Stimulated activated CD8-positive, alpha-beta memory T cell treated with anti-CD3 and anti-CD28 coated beads, Interleukin-7, amount 100 ng/mL, for 4 hours (primary cell): ENCODE measurements at regions not wholly inside any gene's neighbourhood (a gene's known extent, or its start where the extent isn't known, plus 50 kb on each side); places are given as distances from the start of the nearest gene placed in this dataset.

Experiments used
- DNase-seq, 2 donors: peaks; one replicate each; pipeline ENCODE4 v3.0.0-alpha.2; 2020; ENCODE audit warnings: low read depth in 2 of 2

GRCh38 chr12:107402041-107403022, 283.3 kb upstream of the PWP1 start:
- peak; percentile 29 to 47 for DNase-seq

- DNase-seq: no peak
These were observed 280.6 kb upstream of the PWP1 start for GRCh38 chr12:107404981-107405380.

GRCh38 chr12:107405436-107405835, 280.2 kb upstream of the PWP1 start:
- no peak for DNase-seq

- DNase-seq: no peak
These were observed 278.7 kb upstream of the PWP1 start for GRCh38 chr12:107406932-107407331.

GRCh38 chr12:107411792-107412535, 273.6 kb upstream of the PWP1 start:
- DNase-seq: no peak

GRCh38 chr12:107415071-107415470, 270.5 kb upstream of the PWP1 start:
- no peak for DNase-seq

GRCh38 chr12:107415834-107416233, 269.8 kb upstream of the PWP1 start:
- DNase-seq: no peak

GRCh38 chr12:107417004-107417403, 268.6 kb upstream of the PWP1 start:
- no peak for DNase-seq

- no peak for DNase-seq
These were observed 266.6 kb upstream of the PWP1 start for GRCh38 chr12:107418981-107419380.

GRCh38 chr12:107423531-107423930, 262.1 kb upstream of the PWP1 start:
- no peak for DNase-seq

- DNase-seq: no peak
These were observed 256.4 kb upstream of the PWP1 start for GRCh38 chr12:107429006-107429705.

- DNase-seq: no peak
These were observed 253.7 kb upstream of the PWP1 start for GRCh38 chr12:107431942-107432341.

- DNase-seq: no peak
These were observed 250.5 kb upstream of the PWP1 start for GRCh38 chr12:107435072-107435471.

- DNase-seq: no peak
These were observed 250.1 kb upstream of the PWP1 start for GRCh38 chr12:107435520-107435919.

GRCh38 chr12:107436376-107436775, 249.2 kb upstream of the PWP1 start:
- no peak for DNase-seq

GRCh38 chr12:107436836-107437235, 248.8 kb upstream of the PWP1 start:
- no peak for DNase-seq

- no peak for DNase-seq
These were observed 247.6 kb upstream of the PWP1 start for GRCh38 chr12:107437954-107438353.

GRCh38 chr12:107439026-107439738, 246.4 kb upstream of the PWP1 start:
- no peak for DNase-seq

- DNase-seq: no peak
These were observed 245.0 kb upstream of the PWP1 start for GRCh38 chr12:107440606-107441005.

- DNase-seq: no peak
These were observed 243.8 kb upstream of the PWP1 start for GRCh38 chr12:107441665-107442300.
